ENCODE measurements at regions not wholly inside any gene's neighbourhood (a gene's known extent, or its start where the extent isn't known, plus 50 kb on each side); places are given as distances from the start of the nearest gene placed in this dataset.

DNA sequence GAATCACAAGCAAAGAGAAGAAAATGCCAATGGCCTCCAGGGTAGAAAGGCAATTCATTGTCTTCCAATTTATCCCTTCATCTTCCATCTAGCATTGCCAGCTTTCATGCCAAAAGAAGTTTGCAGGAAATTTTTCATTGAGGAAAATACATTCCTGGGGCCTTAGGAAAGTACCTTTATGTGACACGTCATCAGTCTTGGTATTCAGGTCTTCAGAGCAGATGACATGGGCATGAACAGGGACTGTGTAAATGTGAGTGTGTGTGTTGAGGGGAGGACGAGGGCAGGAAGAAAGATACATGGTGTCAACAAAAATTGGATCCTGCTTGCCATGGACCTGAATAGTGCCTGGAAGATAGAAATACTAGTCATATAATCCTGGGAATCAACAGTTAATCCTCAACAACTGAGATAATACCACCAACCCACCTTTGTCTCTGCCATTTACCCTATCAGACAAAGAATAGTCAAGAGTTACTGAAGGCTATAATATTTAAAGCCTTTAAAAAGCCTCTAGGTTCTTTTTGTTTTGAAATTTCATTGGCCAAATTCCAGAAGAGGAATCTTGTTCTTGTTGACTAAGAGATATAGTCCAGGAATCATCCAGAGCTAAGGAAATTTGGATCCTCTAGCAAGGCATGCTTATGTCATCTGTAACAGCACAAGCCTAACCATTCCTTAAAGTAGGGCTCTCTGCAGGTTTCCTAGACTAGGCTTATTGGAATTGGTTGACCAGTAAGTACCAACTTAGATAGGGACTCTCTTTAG is 405.8 kb upstream of the SASH1 start:
- TF ChIP-seq, protein P1, sequence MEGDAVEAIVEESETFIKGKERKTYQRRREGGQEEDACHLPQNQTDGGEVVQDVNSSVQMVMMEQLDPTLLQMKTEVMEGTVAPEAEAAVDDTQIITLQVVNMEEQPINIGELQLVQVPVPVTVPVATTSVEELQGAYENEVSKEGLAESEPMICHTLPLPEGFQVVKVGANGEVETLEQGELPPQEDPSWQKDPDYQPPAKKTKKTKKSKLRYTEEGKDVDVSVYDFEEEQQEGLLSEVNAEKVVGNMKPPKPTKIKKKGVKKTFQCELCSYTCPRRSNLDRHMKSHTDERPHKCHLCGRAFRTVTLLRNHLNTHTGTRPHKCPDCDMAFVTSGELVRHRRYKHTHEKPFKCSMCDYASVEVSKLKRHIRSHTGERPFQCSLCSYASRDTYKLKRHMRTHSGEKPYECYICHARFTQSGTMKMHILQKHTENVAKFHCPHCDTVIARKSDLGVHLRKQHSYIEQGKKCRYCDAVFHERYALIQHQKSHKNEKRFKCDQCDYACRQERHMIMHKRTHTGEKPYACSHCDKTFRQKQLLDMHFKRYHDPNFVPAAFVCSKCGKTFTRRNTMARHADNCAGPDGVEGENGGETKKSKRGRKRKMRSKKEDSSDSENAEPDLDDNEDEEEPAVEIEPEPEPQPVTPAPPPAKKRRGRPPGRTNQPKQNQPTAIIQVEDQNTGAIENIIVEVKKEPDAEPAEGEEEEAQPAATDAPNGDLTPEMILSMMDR (IDR thresholded peaks at IDR 0.05; ENCODE audit: low read depth, low read length, missing control alignments): no peak
- no peak for DNase-seq (ENCODE audit: low read depth)
- no peak overlapping the region for H3K4me3 ChIP-seq (ENCODE audit: low read depth, low read length)

DNA sequence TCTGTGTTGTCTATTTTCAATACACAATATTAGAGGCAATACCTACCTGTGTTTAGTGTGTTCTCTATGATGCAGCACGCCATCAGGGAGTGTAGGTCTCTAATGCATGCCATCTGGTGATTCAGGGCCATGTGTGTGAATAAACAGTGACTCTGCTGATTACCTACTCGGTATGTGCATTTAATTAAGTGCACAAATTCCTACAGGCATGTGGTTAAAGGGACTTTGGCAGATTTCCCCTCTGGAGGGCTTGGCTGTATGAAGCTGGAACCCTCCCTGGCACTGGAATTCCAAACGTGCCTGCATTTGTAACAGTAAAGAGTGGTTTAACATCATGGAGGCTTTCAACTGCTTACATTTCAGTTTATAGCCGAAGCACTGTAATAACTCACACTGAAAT is 401.5 kb upstream of the SASH1 start:
- TF ChIP-seq, protein P1 (IDR thresholded peaks at IDR 0.05; ENCODE audit: low read depth, low read length, missing control alignments): no peak
- no peak overlapping the region for H3K4me3 ChIP-seq (ENCODE audit: low read depth, low read length)
- DNase-seq (ENCODE audit: low read depth): no peak

DNA sequence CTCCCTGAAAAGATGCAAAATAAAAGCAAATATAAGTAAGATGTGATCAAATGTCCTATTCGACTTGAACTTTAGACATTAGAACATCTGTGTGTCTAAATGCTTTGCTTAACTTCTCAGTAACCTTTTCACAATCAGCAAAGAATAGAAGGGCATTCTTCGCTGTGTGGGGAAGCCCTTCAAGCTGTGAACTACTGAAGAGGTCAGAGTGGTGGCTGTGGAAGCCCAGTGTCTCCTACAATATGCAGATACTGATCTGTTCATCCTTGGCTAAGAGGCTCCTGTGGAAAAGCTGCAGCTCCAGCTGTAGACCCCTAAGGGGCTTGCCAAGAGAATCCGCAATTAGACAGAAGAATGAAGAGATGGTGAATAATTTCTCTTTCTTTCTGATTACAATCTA is 400.3 kb upstream of the SASH1 start:
- no peak for DNase-seq (ENCODE audit: low read depth)
- no peak overlapping the region for H3K4me3 ChIP-seq (ENCODE audit: low read depth, low read length)
- TF ChIP-seq, protein P1 (IDR thresholded peaks at IDR 0.05; ENCODE audit: low read depth, low read length, missing control alignments): no peak

DNA sequence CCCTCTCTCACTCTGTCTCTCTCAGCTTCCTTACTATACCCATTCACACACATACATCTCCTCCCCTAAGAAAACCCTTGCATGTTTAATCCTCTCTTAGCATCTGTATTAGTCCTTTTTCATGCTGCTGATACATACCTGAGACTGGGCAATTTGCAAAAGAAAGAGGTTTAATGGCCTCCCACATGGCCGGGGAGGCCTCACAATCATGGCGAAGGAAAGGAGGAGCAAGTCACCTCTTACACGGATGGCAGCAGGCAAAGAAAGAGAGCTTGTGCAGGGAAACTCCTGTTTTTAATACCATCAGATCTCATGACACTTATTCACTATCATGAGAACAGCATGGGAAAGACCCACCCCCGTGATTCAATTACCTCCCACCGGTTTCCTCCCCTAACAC is 398.5 kb upstream of the SASH1 start:
- DNase-seq (ENCODE audit: low read depth): no peak
- TF ChIP-seq, protein P1 (IDR thresholded peaks at IDR 0.05; ENCODE audit: low read depth, low read length, missing control alignments): no peak
- no peak overlapping the region for H3K4me3 ChIP-seq (ENCODE audit: low read depth, low read length)

DNA sequence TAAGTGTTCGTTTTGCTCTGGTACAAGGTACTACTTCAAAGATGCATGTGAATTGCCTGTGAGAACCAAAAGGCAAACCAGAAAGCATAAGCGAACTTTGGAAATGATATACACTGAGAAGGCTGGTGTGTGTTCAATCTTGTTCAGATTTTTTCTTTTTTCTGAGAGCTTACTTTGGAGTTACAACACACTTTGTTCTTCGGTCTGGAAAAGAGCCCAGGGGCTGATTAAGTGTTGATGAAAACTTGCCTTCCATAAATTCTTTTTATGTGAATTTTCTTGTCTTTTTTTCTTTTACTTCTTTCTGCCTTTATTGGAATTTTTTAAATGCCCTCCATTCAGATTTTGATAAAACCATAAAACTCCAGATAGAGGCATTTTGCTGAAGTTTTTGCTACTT is 395.1 kb upstream of the SASH1 start:
- TF ChIP-seq, protein P1 (IDR thresholded peaks at IDR 0.05; ENCODE audit: low read depth, low read length, missing control alignments): no peak
- DNase-seq (ENCODE audit: low read depth): no peak
- H3K4me3 ChIP-seq (ENCODE audit: low read depth, low read length): no peak overlapping the region

DNA sequence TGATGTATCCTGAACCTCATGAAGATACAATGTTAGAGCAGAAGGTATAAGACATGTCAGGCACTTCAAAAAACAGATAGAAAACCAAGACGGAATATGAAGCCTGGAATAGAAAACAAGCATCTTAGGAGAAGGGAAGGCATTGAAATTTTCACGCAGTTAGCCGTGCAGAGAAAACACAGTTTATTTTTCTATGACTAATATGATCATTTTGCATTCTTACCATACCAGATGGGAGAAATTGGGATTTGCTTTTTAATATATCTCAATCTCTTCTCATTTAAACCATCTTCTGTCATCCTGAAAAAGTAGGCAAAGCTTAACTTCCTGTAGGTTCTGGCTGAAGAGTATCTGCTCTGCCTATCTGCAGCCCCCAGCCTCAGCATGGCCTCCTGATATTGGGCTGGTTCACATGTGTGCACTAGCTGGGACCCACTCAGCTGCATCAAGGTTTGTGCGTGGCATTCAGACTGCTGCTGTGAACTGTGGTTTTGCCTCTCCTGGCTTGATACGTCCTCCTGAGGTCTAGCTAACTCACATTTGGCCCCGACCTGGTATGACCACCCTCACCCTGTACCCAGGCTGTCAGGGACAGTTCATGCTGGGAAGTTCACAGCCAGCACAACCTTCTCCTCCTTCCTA is 392.5 kb upstream of the SASH1 start:
- TF ChIP-seq, protein P1 (IDR thresholded peaks at IDR 0.05; ENCODE audit: low read depth, low read length, missing control alignments): no peak
- no peak overlapping the region for H3K4me3 ChIP-seq (ENCODE audit: low read depth, low read length)
- no peak for DNase-seq (ENCODE audit: low read depth)

DNA sequence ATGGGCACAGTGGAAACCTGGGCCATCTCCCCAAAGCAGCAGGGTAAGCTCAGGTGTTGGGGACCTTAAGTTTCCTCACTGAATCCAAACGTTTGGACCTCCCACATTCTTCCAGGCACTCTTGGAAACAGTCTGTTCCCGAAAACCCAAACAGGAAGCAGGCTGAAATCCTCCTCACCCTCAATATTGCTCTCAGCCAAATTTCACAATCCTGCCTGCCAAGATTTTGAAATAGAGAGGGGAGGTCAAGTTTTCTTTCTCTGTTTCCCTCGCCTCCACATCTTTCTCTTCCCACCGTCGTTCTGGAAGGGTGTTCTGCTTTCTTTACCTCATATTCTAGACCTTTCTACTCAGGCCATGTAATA is 392.0 kb upstream of the SASH1 start:
- TF ChIP-seq, protein P1 (IDR thresholded peaks at IDR 0.05; ENCODE audit: low read depth, low read length, missing control alignments): no peak
- H3K4me3 ChIP-seq (ENCODE audit: low read depth, low read length): no peak overlapping the region

More for the DNA sequence above, 392.0 kb upstream of the SASH1 start:
- no peak for DNase-seq (ENCODE audit: low read depth)

Data from GM12864 (cell line).